ENCODE measurements at regions not wholly inside any gene's neighbourhood (a gene's known extent, or its start where the extent isn't known, plus 50 kb on each side); places are given as distances from the start of the nearest gene placed in this dataset.

DNA sequence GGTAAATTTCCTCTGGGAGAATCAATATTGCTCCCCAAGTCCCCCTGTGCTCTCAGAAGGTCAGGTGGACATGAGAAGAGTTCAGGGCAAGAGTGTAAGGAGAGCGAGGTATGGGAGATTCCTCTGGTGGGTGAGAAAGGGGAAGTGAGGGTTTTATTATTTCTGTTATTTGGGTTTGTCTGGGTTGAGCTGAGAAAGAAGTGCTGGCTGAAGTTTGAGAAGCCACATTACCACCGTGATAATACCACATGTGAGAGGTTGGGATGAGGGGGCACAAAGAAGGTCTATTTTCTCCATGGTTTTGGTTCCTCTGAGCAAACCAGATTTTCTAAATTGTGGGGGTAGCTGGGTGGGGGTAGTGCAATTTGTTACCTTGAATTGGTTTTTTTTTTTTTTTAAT lies 350.4 kb downstream of the OSTF1 start:
- no TSS peak for BruUV-seq (replicated peaks)
- ChIA-PET CTCF (no interaction called here), POLR2A (no interaction called here), RAD21 (ENCODE audit: low non-redundant PET in 1 of 2, low total read pairs in 2 of 2, uncharacterized antibody in 2 of 2, unreplicated experiment in 2 of 2) (no interaction called here)
- Histone ChIP-seq H3K79me2 (ENCODE audit: insufficient read depth, low read length) (no peaks in the 10 kb centered on the region), H3K36me3 (ENCODE audit: control insufficient read depth in 1 of 2, insufficient read depth in 2 of 2, low read length in 2 of 2) (no peaks in the 10 kb centered on the region), H3K27ac (ENCODE audit: low read depth, low read length) (no peak overlapping the region), H3K4me2 (ENCODE audit: low read length) (no peak overlapping the region), H3K9me3 (ENCODE audit: control insufficient read depth in 1 of 2, insufficient read depth in 1 of 2, low read depth in 1 of 2, low read length in 2 of 2) (no peaks in the 10 kb centered on the region), H3K4me1 (ENCODE audit: control insufficient read depth in 1 of 2, insufficient read depth in 2 of 2, low read length in 2 of 2) (no peaks in the 10 kb centered on the region), H3K4me3 (replicated peaks in 1 of 2; ENCODE audit: low read depth in 1 of 2, low read length in 2 of 2) (no peak overlapping the region), H3K27me3 (ENCODE audit: insufficient read depth, low read length) (no peaks in the 10 kb centered on the region), H2AFZ (ENCODE audit: low read depth, low read length, poor library complexity, severe bottlenecking) (no peak overlapping the region), H3K9ac (ENCODE audit: low read length) (no peak overlapping the region), H3K9me2 (ENCODE audit: insufficient read depth) (no peaks in the 10 kb centered on the region), H4K20me1 (ENCODE audit: insufficient read depth) (no peaks in the 10 kb centered on the region)
- intact Hi-C loops (cut with micrococcal nuclease) = no loop called here
- ATAC-seq (no peak), DNase-seq (ENCODE audit: low read depth, low spot score) (no peak)
- TF ChIP-seq SRF (IDR thresholded peaks at IDR 0.05; ENCODE audit: low read depth) = no peak
- no peak for TF ChIP-seq YY1 (IDR thresholded peaks at IDR 0.05; ENCODE audit: extremely low read depth, insufficient replicate concordance, low read depth, low read length)
- TF ChIP-seq CBX3 (IDR thresholded peaks at IDR 0.05; ENCODE audit: low read depth) = no peak
- TF ChIP-seq CEBPB (IDR thresholded peaks at IDR 0.05; ENCODE audit: low read depth) = no peak
- TF ChIP-seq POLR2AphosphoS5 (IDR thresholded peaks at IDR 0.05; ENCODE audit: low read depth, low read length) = no peak
- TF ChIP-seq, protein P1, sequence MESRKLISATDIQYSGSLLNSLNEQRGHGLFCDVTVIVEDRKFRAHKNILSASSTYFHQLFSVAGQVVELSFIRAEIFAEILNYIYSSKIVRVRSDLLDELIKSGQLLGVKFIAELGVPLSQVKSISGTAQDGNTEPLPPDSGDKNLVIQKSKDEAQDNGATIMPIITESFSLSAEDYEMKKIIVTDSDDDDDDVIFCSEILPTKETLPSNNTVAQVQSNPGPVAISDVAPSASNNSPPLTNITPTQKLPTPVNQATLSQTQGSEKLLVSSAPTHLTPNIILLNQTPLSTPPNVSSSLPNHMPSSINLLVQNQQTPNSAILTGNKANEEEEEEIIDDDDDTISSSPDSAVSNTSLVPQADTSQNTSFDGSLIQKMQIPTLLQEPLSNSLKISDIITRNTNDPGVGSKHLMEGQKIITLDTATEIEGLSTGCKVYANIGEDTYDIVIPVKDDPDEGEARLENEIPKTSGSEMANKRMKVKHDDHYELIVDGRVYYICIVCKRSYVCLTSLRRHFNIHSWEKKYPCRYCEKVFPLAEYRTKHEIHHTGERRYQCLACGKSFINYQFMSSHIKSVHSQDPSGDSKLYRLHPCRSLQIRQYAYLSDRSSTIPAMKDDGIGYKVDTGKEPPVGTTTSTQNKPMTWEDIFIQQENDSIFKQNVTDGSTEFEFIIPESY (IDR thresholded peaks at IDR 0.05; ENCODE audit: extremely low read depth, insufficient replicate concordance, low read length) = no peak
- TF ChIP-seq TCF7L2 (IDR thresholded peaks at IDR 0.05; ENCODE audit: borderline replicate concordance, extremely low read depth, insufficient read depth, insufficient read length) = no peak
- TF ChIP-seq EZH2 (IDR thresholded peaks at IDR 0.05) = no peak
- TF ChIP-seq RAD21 (IDR thresholded peaks at IDR 0.05; ENCODE audit: low read depth) = no peak
- TF ChIP-seq, protein P2, sequence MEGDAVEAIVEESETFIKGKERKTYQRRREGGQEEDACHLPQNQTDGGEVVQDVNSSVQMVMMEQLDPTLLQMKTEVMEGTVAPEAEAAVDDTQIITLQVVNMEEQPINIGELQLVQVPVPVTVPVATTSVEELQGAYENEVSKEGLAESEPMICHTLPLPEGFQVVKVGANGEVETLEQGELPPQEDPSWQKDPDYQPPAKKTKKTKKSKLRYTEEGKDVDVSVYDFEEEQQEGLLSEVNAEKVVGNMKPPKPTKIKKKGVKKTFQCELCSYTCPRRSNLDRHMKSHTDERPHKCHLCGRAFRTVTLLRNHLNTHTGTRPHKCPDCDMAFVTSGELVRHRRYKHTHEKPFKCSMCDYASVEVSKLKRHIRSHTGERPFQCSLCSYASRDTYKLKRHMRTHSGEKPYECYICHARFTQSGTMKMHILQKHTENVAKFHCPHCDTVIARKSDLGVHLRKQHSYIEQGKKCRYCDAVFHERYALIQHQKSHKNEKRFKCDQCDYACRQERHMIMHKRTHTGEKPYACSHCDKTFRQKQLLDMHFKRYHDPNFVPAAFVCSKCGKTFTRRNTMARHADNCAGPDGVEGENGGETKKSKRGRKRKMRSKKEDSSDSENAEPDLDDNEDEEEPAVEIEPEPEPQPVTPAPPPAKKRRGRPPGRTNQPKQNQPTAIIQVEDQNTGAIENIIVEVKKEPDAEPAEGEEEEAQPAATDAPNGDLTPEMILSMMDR (IDR thresholded peaks at IDR 0.05 in 2 of 3, conservative IDR thresholded peaks at IDR 0.05 in 1 of 3; ENCODE audit: borderline replicate concordance in 1 of 3, insufficient read depth in 1 of 3, low read depth in 2 of 3, low read length in 2 of 3) = no peak
- TF ChIP-seq EZH2phosphoT487 (IDR thresholded peaks at IDR 0.05; ENCODE audit: borderline replicate concordance) = no peak
- TF ChIP-seq SIN3A (IDR thresholded peaks at IDR 0.05; ENCODE audit: low read depth) = no peak
- TF ChIP-seq POLR2A (IDR thresholded peaks at IDR 0.05; ENCODE audit: borderline replicate concordance, extremely low read depth, insufficient read depth, insufficient read length) = no peak
